ENCODE measurements at regions not wholly inside any gene's neighbourhood (a gene's known extent, or its start where the extent isn't known, plus 50 kb on each side); places are given as distances from the start of the nearest gene placed in this dataset.

GRCh38 chr12:24099576-24099975 lies 150.1 kb upstream of the SOX5 start:
- no peak for TF ChIP-seq CBFB (CRISPR knock-in tag; IDR thresholded peaks at IDR 0.05)
- no peak for TF ChIP-seq ZNF76 (CRISPR knock-in tag; IDR thresholded peaks at IDR 0.05; ENCODE audit: borderline replicate concordance)
- TF ChIP-seq ETS2 (tag; IDR thresholded peaks at IDR 0.05; ENCODE audit: borderline replicate concordance, poor library complexity, severe bottlenecking) = no peak
- no peak for TF ChIP-seq BHLHE40 (IDR thresholded peaks at IDR 0.05; ENCODE audit: low read length)
- TF ChIP-seq SP2 (IDR thresholded peaks at IDR 0.05; ENCODE audit: extremely low read depth, low read depth, low read length, poor library complexity, severe bottlenecking) = no peak
- no peak for TF ChIP-seq ZBTB7A (IDR thresholded peaks at IDR 0.05; ENCODE audit: borderline replicate concordance, control insufficient read depth, low read depth, low read length)
